H1 (cell line): ENCODE measurements at regions not wholly inside any gene's neighbourhood (a gene's known extent, or its start where the extent isn't known, plus 50 kb on each side); places are given as distances from the start of the nearest gene placed in this dataset.

Experiments used
- CTCF ChIA-PET: fragments of 300-600 bp; sonication (Branson Sonifier 250); formaldehyde crosslinking; loops from one replicate; lab custom pipeline; 2021; ENCODE audit not compliant: partially characterized antibody; lab: Charles Lee
- POLR2A ChIA-PET: fragments of 300-600 bp; sonication (Branson Sonifier 250); formaldehyde crosslinking; loops from one replicate; lab custom pipeline; 2021; ENCODE audit warnings: inconsistent platforms; ENCODE audit not compliant: partially characterized antibody; lab: Charles Lee
- DNase-seq, 2 experiments: peaks; one replicate each; pipeline versions ENCODE4 v3.0.0 to v3.0.0-alpha.2; 2010 to 2022; ENCODE audit warnings: low spot score in 2 of 2, low read depth in 1 of 2, mixed read lengths in 1 of 2
- FAIRE-seq: peaks from 2 replicates; lab custom pipeline; 2011; peaks lifted over from hg19 to GRCh38; lab: Jason Lieb, UNC
- H2AFZ ChIP-seq: 2 replicates; pipeline ENCODE4 v1.8.1; 2012; ENCODE audit warnings: low read length, inconsistent platforms
- H2AK5ac ChIP-seq: 2 replicates; pipeline ENCODE4 v1.6.1; 2013; ENCODE audit warnings: low read depth, low read length
- H2BK120ac ChIP-seq: replicated peaks from 2 replicates; pipeline ENCODE3; 2013; ENCODE audit warnings: low read depth, low read length, inconsistent platforms
- H2BK12ac ChIP-seq: 2 replicates; pipeline ENCODE4 v1.6.1; 2013; ENCODE audit warnings: low read depth, low read length
- H2BK15ac ChIP-seq: 2 replicates; pipeline ENCODE4 v1.6.1; 2013; ENCODE audit warnings: low read length
- H2BK20ac ChIP-seq: 2 replicates; pipeline ENCODE4 v1.6.1; 2013; ENCODE audit warnings: low read length
- H2BK5ac ChIP-seq: 2 replicates; pipeline ENCODE4 v1.6.1; 2013; ENCODE audit warnings: low read depth, low read length
- H3K14ac ChIP-seq: 2 replicates; pipeline ENCODE4 v1.6.1; 2013; ENCODE audit warnings: inconsistent platforms; ENCODE audit not compliant: insufficient read length
- H3K18ac ChIP-seq: 2 replicates; pipeline ENCODE4 v1.6.1; 2013; ENCODE audit warnings: low read length; ENCODE audit errors: extremely low read depth
- H3K23ac ChIP-seq: 2 replicates; pipeline ENCODE4 v1.6.1; 2013; ENCODE audit warnings: inconsistent platforms; ENCODE audit not compliant: insufficient read length
- H3K23me2 ChIP-seq: 2 replicates; pipeline ENCODE4 v1.6.1; 2013; ENCODE audit warnings: low read depth, low read length
- H3K27ac ChIP-seq: 2 replicates; pipeline ENCODE4 v1.6.1; 2011; ENCODE audit warnings: low read depth, low read length, inconsistent platforms
- H3K27me3 ChIP-seq, 4 experiments: replicated peaks in 1 of 4; 1 replicate in 1 of 4; 2 replicates in 3 of 4; pipeline versions ENCODE4 v1.6.1 to v1.8.1; 2011 to 2013; ENCODE audit warnings: low read length in 3 of 4, mild to moderate bottlenecking in 3 of 4, inconsistent platforms in 2 of 4, mixed read lengths in 2 of 4, moderate library complexity in 1 of 4; ENCODE audit not compliant: control insufficient read depth in 3 of 4, insufficient read depth in 3 of 4; ENCODE audit errors: extremely low read depth in 1 of 4
- H3K36me3 ChIP-seq, 4 experiments: 2 replicates each; pipeline versions ENCODE4 v1.6.1 to v1.8.1; 2011 to 2013; ENCODE audit warnings: mild to moderate bottlenecking in 4 of 4, low read length in 3 of 4, moderate library complexity in 2 of 4, control low read depth in 1 of 4, inconsistent platforms in 1 of 4; ENCODE audit not compliant: insufficient read depth in 4 of 4, control insufficient read depth in 2 of 4
- H3K4ac ChIP-seq: replicated peaks from 2 replicates; pipeline ENCODE3; 2013; ENCODE audit warnings: low read length, low read depth, mixed read lengths, inconsistent platforms; ENCODE audit not compliant: insufficient read length
- H3K4me1 ChIP-seq, 4 experiments: replicated peaks in 1 of 4; 1 replicate in 1 of 4; 2 replicates in 3 of 4; pipeline versions ENCODE4 v1.6.1 to v1.8.1; 2011 to 2013; ENCODE audit warnings: low read length in 3 of 4, inconsistent platforms in 2 of 4, mixed read lengths in 1 of 4; ENCODE audit not compliant: insufficient read depth in 4 of 4, control insufficient read depth in 3 of 4
- H3K4me2 ChIP-seq, 2 experiments: 2 replicates each; pipeline versions ENCODE4 v1.6.1 to v1.8.1; 2011 to 2013; ENCODE audit warnings: low read depth in 2 of 2, low read length in 2 of 2, control low read depth in 1 of 2, inconsistent platforms in 1 of 2, mild to moderate bottlenecking in 1 of 2; ENCODE audit not compliant: insufficient read depth in 1 of 2
- H3K4me3 ChIP-seq, 4 experiments: fragments of 200-600, 300-600 bp in 1 of 4; sonication (generic), shearing (Covaris generic), sonication (Bioruptor Twin) in 1 of 4; 2 replicates each; pipeline versions ENCODE4 v1.5.1 to v1.8.1; 2011 to 2016; ENCODE audit warnings: low read length in 4 of 4, low read depth in 3 of 4, control low read depth in 2 of 4, inconsistent platforms in 2 of 4, mild to moderate bottlenecking in 2 of 4, mixed read lengths in 1 of 4, moderate library complexity in 1 of 4; ENCODE audit not compliant: insufficient read depth in 2 of 4; ENCODE audit errors: extremely low read depth in 1 of 4
- H3K56ac ChIP-seq: replicated peaks from 2 replicates; pipeline ENCODE3; 2013; ENCODE audit warnings: low read depth, mild to moderate bottlenecking, mixed read lengths, low read length, inconsistent platforms; ENCODE audit not compliant: insufficient read length
- H3K79me1 ChIP-seq: 2 replicates; pipeline ENCODE4 v1.6.1; 2013; ENCODE audit warnings: low read depth, low read length, control low read depth
- H3K79me2 ChIP-seq, 2 experiments: 2 replicates each; pipeline versions ENCODE4 v1.6.1 to v1.8.1; 2012 to 2013; ENCODE audit warnings: low read length in 2 of 2, mild to moderate bottlenecking in 2 of 2, inconsistent platforms in 1 of 2; ENCODE audit not compliant: insufficient read depth in 2 of 2, control insufficient read depth in 1 of 2
- H3K9ac ChIP-seq, 4 experiments: replicated peaks in 1 of 4; 1 replicate in 1 of 4; 2 replicates in 3 of 4; pipeline versions ENCODE4 v1.6.1 to v1.8.1; 2011 to 2013; ENCODE audit warnings: low read depth in 3 of 4, low read length in 3 of 4, control low read depth in 2 of 4, mild to moderate bottlenecking in 2 of 4, moderate library complexity in 2 of 4, inconsistent platforms in 1 of 4; ENCODE audit errors: extremely low read depth in 1 of 4
- H3K9me3 ChIP-seq, 2 experiments: 2 replicates each; pipeline versions ENCODE4 v1.6.1 to v1.8.1; 2012 to 2013; ENCODE audit warnings: mild to moderate bottlenecking in 2 of 2, moderate library complexity in 2 of 2, control low read depth in 1 of 2, inconsistent platforms in 1 of 2, low read depth in 1 of 2, low read length in 1 of 2, mixed read lengths in 1 of 2; ENCODE audit not compliant: insufficient read depth in 2 of 2
- H4K20me1 ChIP-seq, 2 experiments: replicated peaks in 1 of 2; 2 replicates each; pipeline versions ENCODE3 to v1.8.1; 2011 to 2013; ENCODE audit warnings: inconsistent platforms in 2 of 2, low read length in 2 of 2, mild to moderate bottlenecking in 1 of 2; ENCODE audit not compliant: insufficient read depth in 2 of 2, control insufficient read depth in 1 of 2
- H4K5ac ChIP-seq: 2 replicates; pipeline ENCODE4 v1.6.1; 2013; ENCODE audit warnings: low read length, low read depth, mixed read lengths, inconsistent platforms; ENCODE audit not compliant: insufficient read length
- H4K8ac ChIP-seq: 2 replicates; pipeline ENCODE4 v1.8.0; 2013; ENCODE audit warnings: mild to moderate bottlenecking, moderate library complexity, low read length, inconsistent platforms; ENCODE audit not compliant: insufficient read depth; ENCODE audit errors: extremely low read depth
- H4K91ac ChIP-seq: replicated peaks from 2 replicates; pipeline ENCODE3; 2013; ENCODE audit warnings: low read length, mixed read lengths, inconsistent platforms; ENCODE audit not compliant: insufficient read length
- CTBP2 ChIP-seq: IDR thresholded peaks from 2 replicates; pipeline ENCODE4 v1.7.0; 2011; ENCODE audit warnings: borderline replicate concordance, mild to moderate bottlenecking, moderate library complexity, mixed read lengths, low read length; ENCODE audit not compliant: insufficient read depth, insufficient read length
- GABPA ChIP-seq: IDR thresholded peaks from 2 replicates; pipeline ENCODE4 v1.6.1; 2011; ENCODE audit warnings: mild to moderate bottlenecking, low read length, moderate library complexity, borderline replicate concordance; ENCODE audit not compliant: insufficient read depth
- GTF2F1 ChIP-seq: IDR thresholded peaks from 2 replicates; pipeline ENCODE4 v1.6.1; 2012; ENCODE audit warnings: low read depth, low read length, improper control_type of control experiment, borderline replicate concordance
- HDAC2 ChIP-seq, 2 experiments: fragments of 300-600 bp in 1 of 2; sonication (generic) in 1 of 2; IDR thresholded peaks; 2 replicates each; pipeline ENCODE4 v1.6.1; 2011 to 2012; ENCODE audit warnings: low read depth in 2 of 2, low read length in 2 of 2, mild to moderate bottlenecking in 2 of 2, moderate library complexity in 2 of 2, borderline replicate concordance in 1 of 2, inconsistent platforms in 1 of 2
- RFX5 ChIP-seq: IDR thresholded peaks from 2 replicates; pipeline ENCODE4 v1.6.1; 2011; ENCODE audit warnings: low read depth, low read length, improper control_type of control experiment, borderline replicate concordance
- RXRA ChIP-seq: IDR thresholded peaks from 2 replicates; pipeline ENCODE4 v1.6.1; 2011; ENCODE audit warnings: low read depth, mild to moderate bottlenecking, low read length, moderate library complexity; ENCODE audit not compliant: insufficient read depth
- SAP30 ChIP-seq: fragments of 300-600 bp; sonication (generic); IDR thresholded peaks from 2 replicates; pipeline ENCODE4 v1.7.1; 2012; ENCODE audit warnings: low read length, moderate library complexity, mild to moderate bottlenecking, inconsistent platforms; ENCODE audit not compliant: insufficient read depth, insufficient replicate concordance
- SP1 ChIP-seq: IDR thresholded peaks from 2 replicates; pipeline ENCODE4 v1.6.1; 2011; ENCODE audit warnings: low read depth, low read length
- SP4 ChIP-seq: IDR thresholded peaks from 2 replicates; pipeline ENCODE4 v1.6.1; 2012; ENCODE audit warnings: low read length, inconsistent platforms
- TEAD4 ChIP-seq: IDR thresholded peaks from 2 replicates; pipeline ENCODE4 v1.6.1; 2012; ENCODE audit warnings: low read depth, low read length, inconsistent platforms, mixed read lengths
- ZNF274 ChIP-seq: IDR thresholded peaks from 2 replicates; pipeline ENCODE4 v1.7.0; 2012; ENCODE audit warnings: low read length, borderline replicate concordance; ENCODE audit errors: extremely low read depth
- WGBS, 2 experiments: shearing (Covaris generic) in 1 of 2; methylation state at CpG; one replicate each; pipeline versions ENCODE4 v1.1.6 to v1.1.7; 2013 to 2015; ENCODE audit warnings: low lambda C conversion rate in 2 of 2, mixed read lengths in 2 of 2, inconsistent platforms in 1 of 2, low coverage in 1 of 2, missing lambda C conversion rate in 1 of 2; ENCODE audit not compliant: insufficient replicate concordance in 2 of 2, insufficient coverage in 1 of 2, insufficient read length in 1 of 2; ENCODE audit errors: extremely low coverage in 1 of 2, missing lambda C conversion rate in 1 of 2; 5-methylcytosine and 5-hydroxymethylcytosine counted together
- TF ChIP-seq, protein P1 (sequence below): IDR thresholded peaks from 2 replicates; pipeline ENCODE4 v1.6.1; 2011; ENCODE audit warnings: low read length, improper control_type of control experiment

GRCh38 chr3:144873066-144873465, 901.4 kb downstream of the DIPK2A start:
- no peak overlapping the region for H2BK120ac ChIP-seq
- no peak overlapping the region for H4K91ac ChIP-seq
- no peak overlapping the region for H3K9ac ChIP-seq
- no peak overlapping the region for H2BK15ac ChIP-seq
- no peak overlapping the region for H2BK12ac ChIP-seq
- H3K4me2 ChIP-seq = no peak overlapping the region
- H3K27ac ChIP-seq = no peak overlapping the region
- WGBS, 2 experiments = 82% methylated on average over 1 of the region's 1 CpG; no CpG with 5 or more reads in 1 of the 2 experiments
- H3K79me2 ChIP-seq = no peaks in the 10 kb centered on the region
- ChIA-PET POLR2A (no interaction called here), CTCF (no interaction called here)
- no peak for DNase-seq
- H2AFZ ChIP-seq = no peak overlapping the region
- no peaks in the 10 kb centered on the region for H3K27me3 ChIP-seq
- H4K5ac ChIP-seq = no peak overlapping the region
- no peak overlapping the region for H3K14ac ChIP-seq
- no peak overlapping the region for H3K23ac ChIP-seq
- no peaks in the 10 kb centered on the region for H3K9me3 ChIP-seq
- H2AK5ac ChIP-seq = no peak overlapping the region
- no peaks in the 10 kb centered on the region for H3K4me1 ChIP-seq
- H4K20me1 ChIP-seq = no peaks in the 10 kb centered on the region
- no peak overlapping the region for H3K4me3 ChIP-seq
- no peaks in the 10 kb centered on the region for H3K23me2 ChIP-seq
- FAIRE-seq = no peak
- no peak overlapping the region for H2BK5ac ChIP-seq
- H3K18ac ChIP-seq = no peak overlapping the region
- H3K79me1 ChIP-seq = no peaks in the 10 kb centered on the region
- H3K36me3 ChIP-seq = no peaks in the 10 kb centered on the region
- H2BK20ac ChIP-seq = no peak overlapping the region
- H3K4ac ChIP-seq = no peak overlapping the region
- no peak overlapping the region for H4K8ac ChIP-seq
- H3K56ac ChIP-seq = no peak overlapping the region
- TF ChIP-seq ZNF274 (no peak), RFX5 (no peak), GTF2F1 (no peak), SP4 (no peak), SAP30 (no peak), GABPA (no peak), SP1 (no peak), CTBP2 (no peak), RXRA (no peak), HDAC2 (IDR thresholded peaks at IDR 0.05; ENCODE audit: borderline replicate concordance in 1 of 2, low read depth in 2 of 2, low read length in 2 of 2) (no peak), TEAD4 (no peak)
- TF ChIP-seq, protein P1, sequence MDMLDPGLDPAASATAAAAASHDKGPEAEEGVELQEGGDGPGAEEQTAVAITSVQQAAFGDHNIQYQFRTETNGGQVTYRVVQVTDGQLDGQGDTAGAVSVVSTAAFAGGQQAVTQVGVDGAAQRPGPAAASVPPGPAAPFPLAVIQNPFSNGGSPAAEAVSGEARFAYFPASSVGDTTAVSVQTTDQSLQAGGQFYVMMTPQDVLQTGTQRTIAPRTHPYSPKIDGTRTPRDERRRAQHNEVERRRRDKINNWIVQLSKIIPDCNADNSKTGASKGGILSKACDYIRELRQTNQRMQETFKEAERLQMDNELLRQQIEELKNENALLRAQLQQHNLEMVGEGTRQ = no peak
